NCI-H1417 (cell line): ENCODE measurements at regions not wholly inside any gene's neighbourhood (a gene's known extent, or its start where the extent isn't known, plus 50 kb on each side); places are given as distances from the start of the nearest gene placed in this dataset.

Experiments
- DNase-seq, 3 experiments: peaks; one replicate each; lab custom pipeline; 2025; lab: John Stamatoyannopoulos, UW

- DNase-seq: no peak
Measured at GRCh38 chr4:114177628-114178027, 198.2 kb upstream of the ARSJ start.

GRCh38 chr4:114178392-114178791 lies 198.9 kb upstream of the ARSJ start:
- DNase-seq: no peak

GRCh38 chr4:114180481-114180880 lies 201.0 kb upstream of the ARSJ start:
- DNase-seq: peak in 1 of 3 experiments; percentile 7

GRCh38 chr4:114184901-114185300 lies 205.5 kb upstream of the ARSJ start:
- no peak for DNase-seq

GRCh38 chr4:114187592-114187991 lies 208.1 kb upstream of the ARSJ start:
- peak in 1 of 3 experiments; percentile 48 for DNase-seq

GRCh38 chr4:114191496-114191895 lies 212.0 kb upstream of the ARSJ start:
- DNase-seq: no peak

- no peak for DNase-seq
Measured at GRCh38 chr4:114192854-114193253, 213.4 kb upstream of the ARSJ start.

GRCh38 chr4:114193624-114194399 lies 214.4 kb upstream of the ARSJ start:
- DNase-seq: no peak

GRCh38 chr4:114196606-114197005 lies 217.2 kb upstream of the ARSJ start:
- no peak for DNase-seq

GRCh38 chr4:114200026-114200425 lies 220.6 kb upstream of the ARSJ start:
- no peak for DNase-seq

GRCh38 chr4:114205261-114205660 lies 225.8 kb upstream of the ARSJ start:
- no peak for DNase-seq

GRCh38 chr4:114208574-114209151 lies 229.2 kb upstream of the ARSJ start:
- no peak for DNase-seq

GRCh38 chr4:114209584-114209983 lies 230.1 kb upstream of the ARSJ start:
- DNase-seq: no peak

GRCh38 chr4:114211556-114211955 lies 232.1 kb upstream of the ARSJ start:
- no peak for DNase-seq

- peak in 1 of 3 experiments; percentile 21 for DNase-seq
Measured at GRCh38 chr4:114217150-114217817, 237.8 kb upstream of the ARSJ start.

- DNase-seq: peak in 1 of 3 experiments; percentile 0
Measured at GRCh38 chr4:114223580-114223979, 244.1 kb upstream of the ARSJ start.

- peak; percentile 23 to 84 (median 82) for DNase-seq
Measured at GRCh38 chr4:114225436-114225835, 246.0 kb upstream of the ARSJ start.

- DNase-seq: no peak
Measured at GRCh38 chr4:114226179-114226578, 246.7 kb upstream of the ARSJ start.

GRCh38 chr4:114226968-114227760 lies 247.7 kb upstream of the ARSJ start:
- DNase-seq: no peak

GRCh38 chr4:114229706-114230105 lies 250.3 kb upstream of the ARSJ start:
- DNase-seq: no peak

- DNase-seq: no peak
Measured at GRCh38 chr4:114236171-114236769, 256.8 kb upstream of the ARSJ start.

- no peak for DNase-seq
Measured at GRCh38 chr4:114237997-114238396, 258.6 kb upstream of the ARSJ start.
